ENCODE measurements at regions not wholly inside any gene's neighbourhood (a gene's known extent, or its start where the extent isn't known, plus 50 kb on each side); places are given as distances from the start of the nearest gene placed in this dataset.

- no peak for TF ChIP-seq CTCF (IDR thresholded peaks at IDR 0.05; ENCODE audit: low read length, missing control alignments)
- no peak overlapping the region for H3K4me3 ChIP-seq (replicated peaks; ENCODE audit: low read depth, low read length)
- DNase-seq (ENCODE audit: low read depth), result peak; percentile 18
Measured at GRCh38 chr2:149826471-149827125, 239.0 kb upstream of the MMADHC start.

- TF ChIP-seq CTCF (IDR thresholded peaks at IDR 0.05; ENCODE audit: low read length, missing control alignments), result no peak
- H3K4me3 ChIP-seq (replicated peaks; ENCODE audit: low read depth, low read length), result no peak overlapping the region
- DNase-seq (ENCODE audit: low read depth), result no peak
Measured at GRCh38 chr2:149825473-149825872, 237.9 kb upstream of the MMADHC start.

- H3K4me3 ChIP-seq (replicated peaks; ENCODE audit: low read depth, low read length), result no peak overlapping the region
- no peak for DNase-seq (ENCODE audit: low read depth)
- no peak for TF ChIP-seq CTCF (IDR thresholded peaks at IDR 0.05; ENCODE audit: low read length, missing control alignments)
Measured at GRCh38 chr2:149824136-149824535, 236.6 kb upstream of the MMADHC start.

- no peak for TF ChIP-seq CTCF (IDR thresholded peaks at IDR 0.05; ENCODE audit: low read length, missing control alignments)
Measured at GRCh38 chr2:149819356-149819957, 231.9 kb upstream of the MMADHC start.

GRCh38 chr2:149816756-149817551 lies 229.4 kb upstream of the MMADHC start:
- no peak for TF ChIP-seq CTCF (IDR thresholded peaks at IDR 0.05; ENCODE audit: low read length, missing control alignments)
- peak; percentile 10 for DNase-seq (ENCODE audit: low read depth)
- no peak overlapping the region for H3K4me3 ChIP-seq (replicated peaks; ENCODE audit: low read depth, low read length)

More at GRCh38 chr2:149819356-149819957, 231.9 kb upstream of the MMADHC start:
- DNase-seq (ENCODE audit: low read depth), result no peak
- H3K4me3 ChIP-seq (replicated peaks; ENCODE audit: low read depth, low read length), result no peak overlapping the region

GRCh38 chr2:149815941-149816340 lies 228.4 kb upstream of the MMADHC start:
- H3K4me3 ChIP-seq (replicated peaks; ENCODE audit: low read depth, low read length), result no peak overlapping the region
- no peak for DNase-seq (ENCODE audit: low read depth)
- no peak for TF ChIP-seq CTCF (IDR thresholded peaks at IDR 0.05; ENCODE audit: low read length, missing control alignments)
